PC-9 (cell line): ENCODE measurements at regions not wholly inside any gene's neighbourhood (a gene's known extent, or its start where the extent isn't known, plus 50 kb on each side); places are given as distances from the start of the nearest gene placed in this dataset.

Source experiments
- CTCF ChIP-seq: fragments of 200-600 bp; sonication (generic); conservative IDR thresholded peaks from 2 replicates; pipeline ENCODE4 v1.6.1; 2017; ENCODE audit warnings: mixed run types, antibody characterized with exemption, mild to moderate bottlenecking, moderate library complexity
- EZH2 ChIP-seq: fragments of 200-600 bp; sonication (generic); IDR thresholded peaks from 2 replicates; pipeline ENCODE4 v1.8.0; 2017; ENCODE audit warnings: antibody characterized with exemption, low read depth

GRCh38 chr14:83316356-83316755 is 1782.7 kb upstream of the SEL1L start:
- TF ChIP-seq CTCF, result no peak
- TF ChIP-seq EZH2, result no peak
